GM18951 (cell line): ENCODE measurements at regions not wholly inside any gene's neighbourhood (a gene's known extent, or its start where the extent isn't known, plus 50 kb on each side); places are given as distances from the start of the nearest gene placed in this dataset.

Source experiments
- POLR2A ChIP-seq: IDR thresholded peaks from 4 replicates; pipeline ENCODE4 v1.6.1; 2011; ENCODE audit warnings: mild to moderate bottlenecking; ENCODE audit not compliant: insufficient read length, insufficient read depth; ENCODE audit errors: extremely low read depth
- in situ Hi-C: fragments of 300-500 bp; cut with MboI; formaldehyde crosslinking; loops from one replicate; pipeline ENCODE4 v1.12.0; 2022; ENCODE audit warnings: low sequenced_read_pairs, mixed read lengths, inconsistent platforms; ENCODE audit not compliant: unreplicated experiment

DNA sequence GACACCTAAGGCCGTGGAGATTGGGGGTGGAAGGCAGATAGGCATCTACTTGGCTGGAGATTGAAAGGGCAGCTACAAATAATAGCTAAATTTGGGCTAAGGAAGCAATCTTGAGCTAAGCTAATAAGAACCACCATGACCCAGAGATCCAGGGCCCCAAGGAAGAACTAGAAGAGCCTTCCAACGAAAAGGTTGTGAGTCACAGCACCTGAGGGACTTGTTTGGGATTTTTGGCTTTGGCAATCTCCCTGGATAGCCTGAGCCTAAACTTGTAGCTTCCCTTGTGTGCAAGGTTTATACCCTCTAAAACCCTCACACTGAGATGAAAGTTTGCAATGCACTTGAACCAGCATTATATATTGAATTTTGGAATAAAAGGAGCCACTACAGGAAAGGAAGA lies 364.0 kb upstream of the IL12A start:
- in situ Hi-C loops: no loop called here
- TF ChIP-seq POLR2A: no peak

DNA sequence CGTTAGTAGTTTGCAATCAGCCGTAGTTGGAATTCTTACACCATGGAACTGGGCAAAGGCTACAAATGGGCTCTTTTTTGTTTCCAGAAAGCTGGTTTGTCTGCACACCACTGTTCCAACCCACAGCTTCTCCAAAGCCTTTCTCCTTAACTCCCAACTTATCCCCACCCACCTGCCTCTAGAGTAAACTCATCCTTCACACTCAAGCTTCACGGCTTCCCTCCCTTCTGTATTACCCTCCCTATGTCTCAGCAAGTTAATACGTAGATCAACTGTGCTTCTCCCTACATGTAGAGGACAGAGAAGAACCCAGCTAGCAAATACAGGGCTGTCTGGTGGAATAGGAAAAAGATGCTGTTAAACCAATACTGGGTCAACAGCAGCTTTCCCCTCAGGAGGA lies 363.0 kb upstream of the IL12A start:
- no peak for TF ChIP-seq POLR2A
- in situ Hi-C loops: no loop called here

DNA sequence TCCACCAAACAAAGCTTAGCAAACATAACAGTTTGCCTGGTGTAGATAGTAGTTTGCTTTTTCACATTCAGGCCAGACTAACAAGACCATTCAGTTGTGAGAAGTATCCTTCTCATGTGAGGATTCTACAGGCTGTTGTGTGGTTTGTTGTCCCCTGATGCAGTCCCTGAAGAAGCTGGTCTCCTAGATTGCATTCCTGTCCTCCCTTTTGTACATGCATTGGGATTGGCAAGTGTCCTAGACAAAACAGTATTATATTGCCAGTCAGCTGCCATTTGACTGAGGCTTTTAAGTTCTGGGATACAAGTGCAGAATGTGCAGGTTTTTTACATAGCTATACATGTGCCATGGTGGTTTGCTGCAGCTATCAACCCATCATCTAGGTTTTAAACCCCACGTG lies 362.0 kb upstream of the IL12A start:
- in situ Hi-C loops: no loop called here
- no peak for TF ChIP-seq POLR2A

DNA sequence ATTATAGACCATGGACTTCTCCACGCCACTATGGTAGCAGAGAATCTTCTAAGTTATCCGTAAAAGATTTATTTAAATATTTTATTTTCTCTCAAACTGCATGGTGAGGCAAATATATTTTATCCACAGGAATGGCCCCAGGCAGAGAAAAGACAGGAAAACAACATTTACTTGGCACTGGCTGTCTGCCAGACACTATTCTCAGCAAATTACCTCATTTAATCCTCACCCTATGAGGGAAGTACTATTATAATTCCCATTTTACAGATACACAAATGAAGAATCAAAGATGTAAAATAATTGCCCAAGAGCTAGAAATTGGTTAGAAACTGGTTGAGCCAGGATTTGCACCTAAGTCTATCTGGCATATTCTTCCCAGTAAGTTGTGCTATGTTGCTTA lies 361.4 kb upstream of the IL12A start:
- in situ Hi-C loops: no loop called here
- TF ChIP-seq POLR2A: no peak

DNA sequence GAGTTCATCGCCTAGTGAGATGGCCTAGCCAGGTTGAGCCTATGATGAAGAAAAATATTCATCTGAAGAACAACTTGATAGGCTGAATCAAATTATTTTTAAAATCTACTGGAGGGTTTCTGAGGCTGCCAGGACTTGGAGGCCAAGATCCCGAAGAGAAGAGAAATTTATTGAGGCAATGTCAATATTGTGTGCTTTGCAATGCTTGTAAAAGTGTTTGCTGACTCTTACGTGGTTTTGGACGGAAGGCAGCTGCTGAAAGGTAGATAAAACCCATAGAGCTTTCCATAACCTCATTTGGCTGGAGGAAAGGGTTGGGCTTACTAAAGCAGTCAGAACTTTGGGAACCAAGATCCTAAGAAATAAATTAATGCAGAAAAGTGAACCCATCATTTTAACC lies 361.0 kb upstream of the IL12A start:
- in situ Hi-C loops: no loop called here
- no peak for TF ChIP-seq POLR2A

DNA sequence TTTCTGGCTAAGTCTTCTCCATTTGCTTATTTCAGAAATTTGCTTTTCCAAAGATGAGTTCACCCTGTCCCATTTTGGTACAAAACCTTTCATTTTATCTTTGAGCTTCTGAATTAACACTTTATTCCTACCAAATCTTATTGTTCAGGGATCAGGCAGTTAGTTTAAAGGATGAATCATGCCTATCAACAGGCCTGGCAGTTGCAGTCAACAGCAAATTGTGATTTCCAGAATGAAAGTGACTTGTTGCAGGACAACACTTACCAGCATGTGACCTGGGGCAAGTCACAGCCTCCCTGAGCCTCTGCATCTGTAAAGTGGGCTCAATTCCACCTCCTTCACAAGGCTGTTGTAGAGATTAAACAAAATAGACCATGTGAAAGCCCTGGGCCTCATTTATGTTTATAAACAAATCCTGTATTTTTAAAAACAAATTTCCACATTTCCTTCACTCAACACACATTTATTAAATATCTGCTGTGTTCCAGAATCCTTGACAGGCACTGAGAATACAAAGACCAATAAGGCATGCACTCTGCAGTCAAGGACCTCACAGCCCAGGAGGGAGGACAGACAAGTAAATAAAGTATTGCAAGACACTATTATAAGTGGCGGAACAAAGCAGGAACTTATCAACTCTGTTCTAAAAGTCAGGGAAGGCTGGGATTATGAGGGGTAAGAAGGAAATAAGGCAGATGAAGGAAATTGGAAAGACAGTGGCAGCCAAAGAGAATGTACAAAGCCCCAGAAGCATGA lies 359.1 kb upstream of the IL12A start:
- no peak for TF ChIP-seq POLR2A
- in situ Hi-C loops: no loop called here

DNA sequence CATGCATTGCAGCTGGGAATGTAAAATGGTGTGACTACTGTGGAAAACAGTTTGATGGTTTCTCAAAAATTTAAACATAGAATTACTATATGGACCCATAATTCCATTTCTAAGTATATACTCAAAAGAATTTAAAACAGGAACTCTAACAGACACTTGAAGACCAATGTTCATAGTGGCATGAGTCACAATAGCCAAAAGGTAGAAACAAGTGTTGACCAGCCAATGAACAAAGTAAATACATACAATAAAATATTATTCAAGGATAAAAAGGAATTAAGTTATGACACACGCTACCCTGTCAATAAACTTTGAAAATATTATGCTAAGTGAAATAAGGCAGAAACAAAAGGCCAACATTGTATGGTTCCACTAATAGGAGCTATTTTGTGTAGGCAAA lies 357.4 kb upstream of the IL12A start:
- no peak for TF ChIP-seq POLR2A
- in situ Hi-C loops: no loop called here

DNA sequence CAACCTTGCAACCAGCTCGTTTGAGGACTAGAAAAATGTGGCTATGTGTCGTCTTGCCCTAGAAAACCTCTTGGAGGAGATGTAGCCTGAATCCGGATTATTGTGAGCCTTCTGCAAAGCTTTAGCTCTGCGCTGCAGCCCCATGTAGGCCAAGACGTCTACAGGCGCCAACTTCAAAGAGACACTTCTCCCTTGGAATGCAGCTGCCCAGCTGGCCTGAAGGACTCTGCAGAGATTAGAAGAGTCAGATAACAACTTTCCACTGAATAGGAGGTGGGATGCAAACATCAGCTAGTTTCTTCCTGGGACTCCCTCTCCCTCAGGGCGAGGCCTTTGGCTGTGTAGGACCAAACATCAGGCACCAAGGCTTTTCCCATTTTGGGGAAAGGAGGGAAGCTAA lies 356.5 kb upstream of the IL12A start:
- in situ Hi-C loops: no loop called here
- no peak for TF ChIP-seq POLR2A

DNA sequence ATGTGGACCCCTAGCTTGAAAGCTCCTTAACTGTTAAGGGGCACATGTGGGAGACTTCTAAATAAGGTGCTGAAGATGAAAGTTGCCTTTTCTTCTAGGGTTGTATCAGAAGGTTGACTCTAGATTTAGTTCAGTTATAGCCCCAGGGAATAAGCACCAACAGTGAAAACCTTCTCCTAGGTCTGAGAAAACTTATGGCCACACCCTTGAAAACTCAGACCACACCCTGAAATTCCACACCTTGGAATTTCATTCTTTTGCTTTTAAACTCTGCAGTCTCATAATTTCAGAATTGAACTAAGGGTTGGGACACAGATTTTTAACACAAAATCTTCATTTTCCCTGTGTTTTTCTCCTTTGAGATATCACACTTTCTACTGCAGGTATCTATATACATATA lies 355.8 kb upstream of the IL12A start:
- in situ Hi-C loops: no loop called here
- no peak for TF ChIP-seq POLR2A

DNA sequence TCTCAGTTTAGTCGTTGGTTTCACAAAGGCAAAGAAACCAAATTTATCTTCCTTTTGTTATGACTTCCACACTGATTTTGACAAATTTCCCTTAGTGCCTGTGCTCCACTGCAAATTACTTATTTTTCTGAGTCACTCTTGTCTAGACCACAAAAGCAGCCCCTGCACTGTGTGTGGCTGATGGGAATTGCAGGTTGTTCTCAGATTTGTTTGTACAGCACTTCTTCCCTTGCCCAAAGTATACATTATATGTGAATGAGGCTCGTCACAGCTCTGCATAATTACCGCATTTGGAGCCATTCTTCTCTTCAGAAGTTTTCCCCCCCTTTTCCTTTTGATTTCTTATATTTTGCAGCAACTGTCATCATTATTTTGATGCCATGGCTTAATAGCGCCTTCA lies 354.2 kb upstream of the IL12A start:
- TF ChIP-seq POLR2A: no peak
- in situ Hi-C loops: no loop called here

DNA sequence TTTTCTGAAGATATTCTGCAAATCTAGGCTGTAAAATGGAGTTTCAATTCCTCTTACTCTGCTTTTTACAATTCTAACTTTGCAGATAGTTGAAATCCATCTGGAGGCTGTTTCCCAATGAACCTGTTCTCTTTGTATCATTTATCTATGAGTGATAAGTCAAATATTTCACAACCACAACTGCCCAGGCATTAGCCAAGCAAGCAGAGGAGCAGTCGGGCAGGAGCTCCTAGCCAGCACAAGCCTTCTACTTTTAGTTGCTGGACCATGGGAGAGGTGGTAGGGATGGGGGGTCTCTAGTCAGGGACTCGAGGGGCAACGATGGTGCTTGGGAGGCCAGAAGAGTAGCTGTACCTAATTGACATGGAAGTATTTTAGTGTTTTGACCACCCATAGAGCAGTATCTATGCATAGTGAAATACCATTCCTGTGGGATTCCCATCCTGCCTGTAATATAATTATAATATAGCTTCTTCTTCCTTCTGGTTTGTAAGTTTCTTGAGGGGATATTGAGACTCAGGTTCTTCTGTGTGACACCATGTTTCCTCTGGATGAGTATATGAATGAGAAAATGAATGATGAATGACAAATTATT lies 353.5 kb upstream of the IL12A start:
- in situ Hi-C loops: no loop called here
- no peak for TF ChIP-seq POLR2A

DNA sequence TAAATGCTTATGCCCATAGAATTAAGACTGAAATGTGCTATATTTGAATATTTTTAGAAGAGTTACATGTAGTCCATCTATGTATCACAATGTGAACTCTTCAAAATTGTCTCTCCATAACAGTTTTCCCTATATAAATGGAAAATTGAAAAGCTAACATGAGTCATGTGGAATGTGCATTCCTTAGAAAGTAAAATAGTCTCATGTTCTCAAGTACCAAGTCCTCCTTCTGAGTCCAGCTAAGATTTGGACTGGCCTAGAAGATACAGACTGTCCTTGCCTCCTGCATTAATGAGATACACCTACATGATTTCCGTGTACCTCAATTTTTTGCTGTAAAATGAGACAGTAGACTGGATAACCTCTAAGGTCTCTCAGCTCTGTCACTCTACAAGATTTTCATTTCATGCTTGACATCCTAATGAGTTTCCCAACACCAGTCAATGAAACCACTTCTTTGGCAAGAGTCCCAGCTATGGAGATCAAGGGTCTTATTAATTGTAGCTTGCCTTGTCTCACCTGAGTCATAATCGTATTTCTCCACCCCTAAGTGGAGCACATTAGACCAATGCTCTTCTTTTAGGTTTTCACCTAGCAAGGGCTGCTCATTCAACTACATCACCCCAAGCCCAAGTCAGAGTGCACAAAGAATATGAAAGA lies 350.6 kb upstream of the IL12A start:
- in situ Hi-C loops: no loop called here
- TF ChIP-seq POLR2A: no peak

DNA sequence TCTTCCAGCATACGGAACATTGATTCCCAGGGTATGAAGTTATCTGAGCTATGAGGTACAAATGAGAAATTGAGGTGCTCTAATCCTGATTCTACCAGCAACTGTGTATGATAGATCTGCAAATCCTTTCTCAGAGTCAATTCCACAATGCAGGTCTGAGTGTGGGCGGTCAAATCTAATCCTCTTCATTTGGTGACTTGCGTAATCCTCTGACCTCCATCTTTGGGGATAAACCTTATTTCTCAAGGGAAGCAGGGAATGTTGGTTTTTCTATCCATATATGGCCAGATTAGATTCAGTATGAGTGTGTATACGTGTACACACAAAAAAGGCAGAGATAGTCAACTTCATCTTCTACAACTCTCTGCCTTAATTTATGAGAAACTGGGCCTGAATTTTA lies 348.4 kb upstream of the IL12A start:
- no peak for TF ChIP-seq POLR2A

DNA sequence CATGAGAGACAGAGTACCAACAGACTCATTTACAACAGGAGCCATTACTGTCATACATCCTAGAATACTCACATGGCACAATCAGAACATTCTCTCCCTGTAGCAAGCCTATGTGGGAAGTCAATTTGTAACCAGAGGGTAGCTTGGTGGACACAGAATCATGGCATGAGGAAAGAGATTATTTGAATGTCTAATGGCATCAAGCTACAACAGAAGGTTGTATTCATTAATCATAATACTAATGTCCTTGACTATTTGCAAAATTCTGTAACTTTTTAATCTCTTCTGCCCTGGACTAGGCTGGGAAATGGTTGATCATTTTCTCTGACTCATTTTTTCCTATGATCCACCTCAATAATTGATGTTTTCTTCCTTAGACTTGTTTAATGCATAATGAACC lies 345.2 kb upstream of the IL12A start:
- in situ Hi-C loops: no loop called here

More for the DNA sequence above, 348.4 kb upstream of the IL12A start:
- in situ Hi-C loops: no loop called here

More for the DNA sequence above, 345.2 kb upstream of the IL12A start:
- no peak for TF ChIP-seq POLR2A
